Neural cell (in vitro differentiated cells): ENCODE measurements at regions not wholly inside any gene's neighbourhood (a gene's known extent, or its start where the extent isn't known, plus 50 kb on each side); places are given as distances from the start of the nearest gene placed in this dataset.

Experiments
- H2AFZ ChIP-seq: fragments of 200-600, 300-800 bp; sonication (generic), shearing (Covaris generic); 2 replicates; pipeline ENCODE4 v1.6.0; 2014; ENCODE audit warnings: low read depth, mild to moderate bottlenecking, antibody characterized with exemption, low read length, moderate library complexity
- H3F3A ChIP-seq: fragments of 200-600 bp; shearing (Covaris generic); 2 replicates; pipeline ENCODE4 v1.6.1; 2016; ENCODE audit warnings: mild to moderate bottlenecking, moderate library complexity, mixed read lengths, antibody characterized with exemption, low read length; ENCODE audit not compliant: insufficient read depth, poor library complexity, severe bottlenecking
- H3K27ac ChIP-seq: fragments of 200-600, 300-800 bp; sonication (generic), shearing (Covaris generic); 2 replicates; pipeline ENCODE4 v1.5.1; 2014; ENCODE audit warnings: mild to moderate bottlenecking, low read length, moderate library complexity
- H3K27me3 ChIP-seq: fragments of 300-800, 200-600 bp; sonication (generic), shearing (Covaris generic); 2 replicates; pipeline ENCODE4 v1.6.0; 2014; ENCODE audit warnings: mild to moderate bottlenecking, low read depth, low read length, moderate library complexity; ENCODE audit not compliant: insufficient read depth
- H3K36me3 ChIP-seq: fragments of 300-800, 200-600 bp; sonication (generic), shearing (Covaris generic); 2 replicates; pipeline ENCODE4 v1.5.1; 2014; ENCODE audit warnings: mild to moderate bottlenecking, antibody characterized with exemption, low read length, moderate library complexity; ENCODE audit not compliant: insufficient read depth
- H3K4me2 ChIP-seq: fragments of 300-800, 200-600 bp; sonication (generic), shearing (Covaris generic); 2 replicates; pipeline ENCODE4 v1.6.0; 2014; ENCODE audit warnings: mild to moderate bottlenecking, low read length
- H3K4me3 ChIP-seq: fragments of 300-800, 200-600 bp; sonication (generic), shearing (Covaris generic); 2 replicates; pipeline ENCODE4 v1.5.1; 2014; ENCODE audit warnings: mild to moderate bottlenecking, low read length, moderate library complexity
- H3K79me2 ChIP-seq: fragments of 200-600 bp; shearing (Covaris generic); replicated peaks from 2 replicates; pipeline ENCODE4 v1.6.0; 2014; ENCODE audit warnings: mild to moderate bottlenecking, low read length, moderate library complexity; ENCODE audit not compliant: insufficient read depth
- H3K9ac ChIP-seq: fragments of 300-800, 200-600 bp; sonication (generic), shearing (Covaris generic); 2 replicates; pipeline ENCODE4 v1.6.1; 2016; ENCODE audit warnings: mild to moderate bottlenecking, low read length, mixed read lengths
- H3K9me2 ChIP-seq: fragments of 200-600 bp; shearing (Covaris generic); 2 replicates; pipeline ENCODE4 v1.6.1; 2016; ENCODE audit warnings: mild to moderate bottlenecking, low read length, mixed read lengths; ENCODE audit not compliant: insufficient read depth
- H3K9me3 ChIP-seq: fragments of 200-600, 300-800 bp; sonication (generic), shearing (Covaris generic); 2 replicates; pipeline ENCODE4 v1.6.1; 2016; ENCODE audit warnings: mild to moderate bottlenecking, mixed run types, low read length, moderate library complexity, mixed read lengths
- H4K20me1 ChIP-seq: fragments of 200-600 bp; shearing (Covaris generic); 2 replicates; pipeline ENCODE4 v1.6.1; 2016; ENCODE audit warnings: mild to moderate bottlenecking, mixed run types; ENCODE audit not compliant: insufficient read depth
- EP300 ChIP-seq: fragments of 450-650 bp; conservative IDR thresholded peaks from 2 replicates; pipeline ENCODE4 v1.6.1; 2014; ENCODE audit warnings: antibody characterized with exemption, mild to moderate bottlenecking, moderate library complexity; ENCODE audit not compliant: poor library complexity, severe bottlenecking
- EZH2 ChIP-seq: fragments of 200-600, 300-800 bp; shearing (Covaris generic), sonication (generic); IDR thresholded peaks from 2 replicates; pipeline ENCODE4 v1.6.1; 2014; ENCODE audit warnings: antibody characterized with exemption, low read length, borderline replicate concordance, mild to moderate bottlenecking; ENCODE audit not compliant: insufficient read depth, poor library complexity, severe bottlenecking
- MXI1 ChIP-seq: fragments of 450-650 bp; conservative IDR thresholded peaks from 2 replicates; pipeline ENCODE4 v1.6.1; 2014; ENCODE audit warnings: antibody characterized with exemption, mild to moderate bottlenecking; ENCODE audit not compliant: poor library complexity, severe bottlenecking
- POLR2AphosphoS5 ChIP-seq: IDR thresholded peaks from 2 replicates; pipeline ENCODE4 v1.6.1; 2012
- RAD21 ChIP-seq: fragments of 450-650 bp; conservative IDR thresholded peaks from 2 replicates; pipeline ENCODE4 v1.6.1; 2014; ENCODE audit warnings: antibody characterized with exemption, mild to moderate bottlenecking, moderate library complexity
- REST ChIP-seq: IDR thresholded peaks from 2 replicates; pipeline ENCODE4 v1.6.1; 2012; ENCODE audit warnings: borderline replicate concordance
- SMC3 ChIP-seq: fragments of 450-650 bp; conservative IDR thresholded peaks from 2 replicates; pipeline ENCODE4 v1.6.1; 2014; ENCODE audit warnings: antibody characterized with exemption, mild to moderate bottlenecking, moderate library complexity; ENCODE audit not compliant: poor library complexity
- TAF1 ChIP-seq: IDR thresholded peaks from 2 replicates; pipeline ENCODE4 v1.6.1; 2012; ENCODE audit warnings: low read depth
- TF ChIP-seq, protein P1 (sequence below): fragments of 450-650 bp; IDR thresholded peaks from 2 replicates; pipeline ENCODE4 v1.5.1; 2014; ENCODE audit warnings: antibody characterized with exemption, mild to moderate bottlenecking, moderate library complexity; ENCODE audit not compliant: poor library complexity, severe bottlenecking

GRCh38 chr3:124234852-124235252 is 242.9 kb upstream of the ROPN1 start:
- Histone ChIP-seq H3K9me2 (no peaks in the 10 kb centered on the region), H3K9me3 (no peaks in the 10 kb centered on the region), H3K79me2 (no peaks in the 10 kb centered on the region), H3K36me3 (peaks cover 4% of the 10 kb centered on the region), H2AFZ (no peak overlapping the region), H4K20me1 (no peaks in the 10 kb centered on the region), H3K4me3 (no peak overlapping the region), H3K9ac (no peak overlapping the region), H3K27me3 (no peaks in the 10 kb centered on the region), H3F3A (no peaks in the 10 kb centered on the region), H3K27ac (no peak overlapping the region), H3K4me2 (no peak overlapping the region)
- no peak for TF ChIP-seq MXI1
- TF ChIP-seq SMC3: no peak

GRCh38 chr3:124235446-124235845 is 243.5 kb upstream of the ROPN1 start:
- TF ChIP-seq EZH2 (no peak), SMC3 (no peak), EP300 (no peak), RAD21 (no peak), POLR2AphosphoS5 (no peak), REST (no peak), MXI1 (no peak)
- TF ChIP-seq, protein P1, sequence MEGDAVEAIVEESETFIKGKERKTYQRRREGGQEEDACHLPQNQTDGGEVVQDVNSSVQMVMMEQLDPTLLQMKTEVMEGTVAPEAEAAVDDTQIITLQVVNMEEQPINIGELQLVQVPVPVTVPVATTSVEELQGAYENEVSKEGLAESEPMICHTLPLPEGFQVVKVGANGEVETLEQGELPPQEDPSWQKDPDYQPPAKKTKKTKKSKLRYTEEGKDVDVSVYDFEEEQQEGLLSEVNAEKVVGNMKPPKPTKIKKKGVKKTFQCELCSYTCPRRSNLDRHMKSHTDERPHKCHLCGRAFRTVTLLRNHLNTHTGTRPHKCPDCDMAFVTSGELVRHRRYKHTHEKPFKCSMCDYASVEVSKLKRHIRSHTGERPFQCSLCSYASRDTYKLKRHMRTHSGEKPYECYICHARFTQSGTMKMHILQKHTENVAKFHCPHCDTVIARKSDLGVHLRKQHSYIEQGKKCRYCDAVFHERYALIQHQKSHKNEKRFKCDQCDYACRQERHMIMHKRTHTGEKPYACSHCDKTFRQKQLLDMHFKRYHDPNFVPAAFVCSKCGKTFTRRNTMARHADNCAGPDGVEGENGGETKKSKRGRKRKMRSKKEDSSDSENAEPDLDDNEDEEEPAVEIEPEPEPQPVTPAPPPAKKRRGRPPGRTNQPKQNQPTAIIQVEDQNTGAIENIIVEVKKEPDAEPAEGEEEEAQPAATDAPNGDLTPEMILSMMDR: no peak
- Histone ChIP-seq H3K27me3 (no peaks in the 10 kb centered on the region), H3K4me2 (no peak overlapping the region), H3K27ac (no peak overlapping the region), H3K9me3 (no peaks in the 10 kb centered on the region), H4K20me1 (no peaks in the 10 kb centered on the region), H3K4me3 (no peak overlapping the region), H3K9ac (no peak overlapping the region), H3K36me3 (peaks cover 4% of the 10 kb centered on the region), H3F3A (no peaks in the 10 kb centered on the region), H2AFZ (no peak overlapping the region), H3K9me2 (no peaks in the 10 kb centered on the region), H3K79me2 (no peaks in the 10 kb centered on the region)

DNA sequence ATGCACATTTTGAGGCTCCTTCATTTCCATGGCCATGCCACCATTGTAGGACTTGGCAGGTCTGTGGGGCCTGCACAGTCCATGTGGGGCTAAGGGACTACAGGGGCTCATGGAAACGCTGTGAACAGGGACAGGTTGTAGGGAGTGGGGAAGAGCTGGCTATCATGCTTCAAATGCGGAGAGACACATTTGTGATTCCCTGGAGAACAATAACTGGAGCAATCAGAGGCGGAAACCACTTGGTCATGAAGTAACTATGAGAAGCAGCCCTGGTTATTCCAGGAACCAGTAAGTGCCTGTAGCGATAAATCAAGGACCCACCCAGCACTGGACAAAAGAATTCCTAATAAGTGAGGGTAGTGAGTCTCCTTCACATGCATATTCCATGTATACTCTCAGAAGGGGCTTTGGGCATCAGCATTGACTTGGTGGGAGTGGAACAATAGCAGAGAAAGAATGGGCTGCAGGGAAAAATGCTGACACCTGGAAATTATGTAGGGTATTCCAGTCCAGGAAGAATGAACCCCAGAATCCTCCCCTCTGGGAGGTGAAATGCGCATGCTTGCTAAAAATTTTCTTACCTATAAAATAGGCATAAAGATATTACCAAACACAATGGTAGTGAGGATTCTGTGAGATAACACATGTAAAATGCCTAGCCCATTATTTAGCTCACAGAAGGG is 251.4 kb upstream of the ROPN1 start:
- Histone ChIP-seq H2AFZ (no peak overlapping the region), H3K4me3 (no peak overlapping the region), H3K4me2 (no peak overlapping the region), H4K20me1 (no peaks in the 10 kb centered on the region), H3K9me2 (no peaks in the 10 kb centered on the region), H3K27ac (no peak overlapping the region), H3K79me2 (peaks cover 5% of the 10 kb centered on the region), H3K9ac (no peak overlapping the region), H3K36me3 (peaks cover 9% of the 10 kb centered on the region), H3F3A (no peaks in the 10 kb centered on the region), H3K9me3 (no peaks in the 10 kb centered on the region), H3K27me3 (no peaks in the 10 kb centered on the region)
- TF ChIP-seq MXI1 (no peak), TAF1 (no peak), REST (no peak)
